ENCODE measurements at regions not wholly inside any gene's neighbourhood (a gene's known extent, or its start where the extent isn't known, plus 50 kb on each side); places are given as distances from the start of the nearest gene placed in this dataset.

DNA sequence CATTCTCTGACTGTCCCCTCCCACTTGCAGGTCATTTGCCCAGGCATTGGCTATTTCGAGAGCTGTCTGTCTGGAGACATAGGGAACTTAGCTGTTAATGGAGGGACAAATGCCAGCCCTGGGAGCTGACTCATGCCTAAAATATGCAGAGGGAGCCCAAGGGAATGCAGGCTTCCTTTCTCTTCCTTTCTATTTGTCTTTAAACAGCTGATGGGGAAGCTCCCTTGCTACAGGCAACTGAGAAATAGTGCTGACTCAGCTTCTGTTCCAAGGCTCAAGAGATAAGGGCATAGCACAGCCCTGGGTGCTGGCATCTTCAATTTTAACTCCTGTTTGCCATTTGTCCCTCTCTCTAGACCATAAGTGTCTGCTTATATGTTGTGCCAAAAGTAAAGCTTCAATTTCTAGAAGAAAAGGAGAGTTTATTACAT, 82.7 kb upstream of the C1GALT1 start:
- TF ChIP-seq, protein P1, sequence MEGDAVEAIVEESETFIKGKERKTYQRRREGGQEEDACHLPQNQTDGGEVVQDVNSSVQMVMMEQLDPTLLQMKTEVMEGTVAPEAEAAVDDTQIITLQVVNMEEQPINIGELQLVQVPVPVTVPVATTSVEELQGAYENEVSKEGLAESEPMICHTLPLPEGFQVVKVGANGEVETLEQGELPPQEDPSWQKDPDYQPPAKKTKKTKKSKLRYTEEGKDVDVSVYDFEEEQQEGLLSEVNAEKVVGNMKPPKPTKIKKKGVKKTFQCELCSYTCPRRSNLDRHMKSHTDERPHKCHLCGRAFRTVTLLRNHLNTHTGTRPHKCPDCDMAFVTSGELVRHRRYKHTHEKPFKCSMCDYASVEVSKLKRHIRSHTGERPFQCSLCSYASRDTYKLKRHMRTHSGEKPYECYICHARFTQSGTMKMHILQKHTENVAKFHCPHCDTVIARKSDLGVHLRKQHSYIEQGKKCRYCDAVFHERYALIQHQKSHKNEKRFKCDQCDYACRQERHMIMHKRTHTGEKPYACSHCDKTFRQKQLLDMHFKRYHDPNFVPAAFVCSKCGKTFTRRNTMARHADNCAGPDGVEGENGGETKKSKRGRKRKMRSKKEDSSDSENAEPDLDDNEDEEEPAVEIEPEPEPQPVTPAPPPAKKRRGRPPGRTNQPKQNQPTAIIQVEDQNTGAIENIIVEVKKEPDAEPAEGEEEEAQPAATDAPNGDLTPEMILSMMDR (IDR thresholded peaks at IDR 0.05; ENCODE audit: poor library complexity, severe bottlenecking) = no peak
- TF ChIP-seq EZH2 (IDR thresholded peaks at IDR 0.05; ENCODE audit: borderline replicate concordance, insufficient read depth, low read length, poor library complexity, severe bottlenecking) (no peak), TAF1 (IDR thresholded peaks at IDR 0.05; ENCODE audit: low read depth) (no peak), POLR2AphosphoS5 (IDR thresholded peaks at IDR 0.05) (no peak)
- TF ChIP-seq, protein P2, sequence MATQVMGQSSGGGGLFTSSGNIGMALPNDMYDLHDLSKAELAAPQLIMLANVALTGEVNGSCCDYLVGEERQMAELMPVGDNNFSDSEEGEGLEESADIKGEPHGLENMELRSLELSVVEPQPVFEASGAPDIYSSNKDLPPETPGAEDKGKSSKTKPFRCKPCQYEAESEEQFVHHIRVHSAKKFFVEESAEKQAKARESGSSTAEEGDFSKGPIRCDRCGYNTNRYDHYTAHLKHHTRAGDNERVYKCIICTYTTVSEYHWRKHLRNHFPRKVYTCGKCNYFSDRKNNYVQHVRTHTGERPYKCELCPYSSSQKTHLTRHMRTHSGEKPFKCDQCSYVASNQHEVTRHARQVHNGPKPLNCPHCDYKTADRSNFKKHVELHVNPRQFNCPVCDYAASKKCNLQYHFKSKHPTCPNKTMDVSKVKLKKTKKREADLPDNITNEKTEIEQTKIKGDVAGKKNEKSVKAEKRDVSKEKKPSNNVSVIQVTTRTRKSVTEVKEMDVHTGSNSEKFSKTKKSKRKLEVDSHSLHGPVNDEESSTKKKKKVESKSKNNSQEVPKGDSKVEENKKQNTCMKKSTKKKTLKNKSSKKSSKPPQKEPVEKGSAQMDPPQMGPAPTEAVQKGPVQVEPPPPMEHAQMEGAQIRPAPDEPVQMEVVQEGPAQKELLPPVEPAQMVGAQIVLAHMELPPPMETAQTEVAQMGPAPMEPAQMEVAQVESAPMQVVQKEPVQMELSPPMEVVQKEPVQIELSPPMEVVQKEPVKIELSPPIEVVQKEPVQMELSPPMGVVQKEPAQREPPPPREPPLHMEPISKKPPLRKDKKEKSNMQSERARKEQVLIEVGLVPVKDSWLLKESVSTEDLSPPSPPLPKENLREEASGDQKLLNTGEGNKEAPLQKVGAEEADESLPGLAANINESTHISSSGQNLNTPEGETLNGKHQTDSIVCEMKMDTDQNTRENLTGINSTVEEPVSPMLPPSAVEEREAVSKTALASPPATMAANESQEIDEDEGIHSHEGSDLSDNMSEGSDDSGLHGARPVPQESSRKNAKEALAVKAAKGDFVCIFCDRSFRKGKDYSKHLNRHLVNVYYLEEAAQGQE (IDR thresholded peaks at IDR 0.05; ENCODE audit: borderline replicate concordance) = no peak
